ENCODE measurements at regions not wholly inside any gene's neighbourhood (a gene's known extent, or its start where the extent isn't known, plus 50 kb on each side); places are given as distances from the start of the nearest gene placed in this dataset.
"Not testable (repeated sequence)": the region's sequence is repeated elsewhere in the genome, so short reads cannot be mapped to it uniquely, and the experiment has no call there.

DNA sequence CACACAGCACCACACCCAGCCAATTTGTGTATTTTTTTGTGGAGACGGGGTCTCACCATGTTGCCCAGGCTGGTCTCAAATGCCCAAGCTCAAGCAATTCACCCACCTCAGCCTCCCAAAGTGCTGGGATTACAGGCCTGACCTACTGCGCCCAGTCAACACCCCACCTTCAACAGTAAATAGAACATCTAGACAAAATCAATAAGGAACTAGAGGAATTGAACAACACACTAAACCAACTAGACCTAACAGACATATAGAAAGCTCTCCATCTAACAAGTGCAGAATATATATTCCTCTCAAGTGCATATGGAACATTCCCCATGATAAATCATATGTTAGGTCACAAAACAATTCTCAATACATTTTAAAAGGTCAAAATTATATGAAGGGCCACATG is 56.6 kb upstream of the AGAP9 start:
- TF ChIP-seq, protein P1, sequence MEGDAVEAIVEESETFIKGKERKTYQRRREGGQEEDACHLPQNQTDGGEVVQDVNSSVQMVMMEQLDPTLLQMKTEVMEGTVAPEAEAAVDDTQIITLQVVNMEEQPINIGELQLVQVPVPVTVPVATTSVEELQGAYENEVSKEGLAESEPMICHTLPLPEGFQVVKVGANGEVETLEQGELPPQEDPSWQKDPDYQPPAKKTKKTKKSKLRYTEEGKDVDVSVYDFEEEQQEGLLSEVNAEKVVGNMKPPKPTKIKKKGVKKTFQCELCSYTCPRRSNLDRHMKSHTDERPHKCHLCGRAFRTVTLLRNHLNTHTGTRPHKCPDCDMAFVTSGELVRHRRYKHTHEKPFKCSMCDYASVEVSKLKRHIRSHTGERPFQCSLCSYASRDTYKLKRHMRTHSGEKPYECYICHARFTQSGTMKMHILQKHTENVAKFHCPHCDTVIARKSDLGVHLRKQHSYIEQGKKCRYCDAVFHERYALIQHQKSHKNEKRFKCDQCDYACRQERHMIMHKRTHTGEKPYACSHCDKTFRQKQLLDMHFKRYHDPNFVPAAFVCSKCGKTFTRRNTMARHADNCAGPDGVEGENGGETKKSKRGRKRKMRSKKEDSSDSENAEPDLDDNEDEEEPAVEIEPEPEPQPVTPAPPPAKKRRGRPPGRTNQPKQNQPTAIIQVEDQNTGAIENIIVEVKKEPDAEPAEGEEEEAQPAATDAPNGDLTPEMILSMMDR (optimal IDR thresholded peaks at IDR 0.05 in 1 of 3, IDR thresholded peaks at IDR 0.05 in 1 of 3, conservative IDR thresholded peaks at IDR 0.05 in 1 of 3; ENCODE audit: extremely low read depth in 1 of 3, insufficient read depth in 2 of 3, low read length in 3 of 3), result not testable (repeated sequence)
- not testable (repeated sequence) for TF ChIP-seq EZH2 (IDR thresholded peaks at IDR 0.05; ENCODE audit: low read length)

Measured in keratinocyte (primary cell).